Stimulated activated CD4-positive, alpha-beta T cell treated with anti-CD3 and anti-CD28 coated beads, Interleukin-2, amount 100 ng/mL, for 48 hours (primary cell): ENCODE measurements at regions not wholly inside any gene's neighbourhood (a gene's known extent, or its start where the extent isn't known, plus 50 kb on each side); places are given as distances from the start of the nearest gene placed in this dataset.
"Not testable (repeated sequence)": the region's sequence is repeated elsewhere in the genome, so short reads cannot be mapped to it uniquely, and the experiment has no call there.

Experiments used
- DNase-seq, 2 donors: peaks; one replicate each; pipeline ENCODE4 v3.0.0-alpha.2; 2020

DNA sequence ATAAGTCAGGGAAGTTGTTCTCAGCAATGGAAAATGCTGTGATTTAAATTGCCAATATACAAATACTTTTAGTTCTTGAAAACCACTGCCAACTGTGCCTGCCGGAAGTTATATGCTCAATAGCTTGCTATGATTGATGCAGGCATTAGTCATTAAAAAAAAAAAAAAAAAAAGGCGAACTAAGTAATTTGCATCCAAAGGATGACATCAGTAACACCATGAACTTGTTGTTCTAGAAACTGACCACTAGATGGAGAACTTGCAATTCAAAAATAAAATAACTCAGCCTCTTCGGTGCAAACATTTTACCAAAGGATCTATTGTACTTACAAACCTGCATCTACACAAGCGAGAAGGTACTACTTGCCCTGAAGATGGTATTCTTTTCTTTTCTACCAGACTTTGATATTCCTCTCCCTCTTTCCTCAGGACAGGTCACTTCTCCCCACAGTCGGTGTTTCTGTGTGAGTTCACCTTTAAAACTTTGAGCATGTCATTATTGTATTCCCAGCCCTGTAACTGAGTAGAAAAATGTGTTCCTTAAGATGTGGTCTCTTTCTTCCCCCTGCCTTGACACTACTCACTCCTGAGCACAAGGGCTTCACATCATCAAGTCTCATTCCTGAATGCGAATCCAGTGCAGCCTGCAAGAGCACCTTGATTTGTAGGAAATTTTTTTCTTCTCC, 115.0 kb upstream of the VEPH1 start:
- no peak for DNase-seq

DNA sequence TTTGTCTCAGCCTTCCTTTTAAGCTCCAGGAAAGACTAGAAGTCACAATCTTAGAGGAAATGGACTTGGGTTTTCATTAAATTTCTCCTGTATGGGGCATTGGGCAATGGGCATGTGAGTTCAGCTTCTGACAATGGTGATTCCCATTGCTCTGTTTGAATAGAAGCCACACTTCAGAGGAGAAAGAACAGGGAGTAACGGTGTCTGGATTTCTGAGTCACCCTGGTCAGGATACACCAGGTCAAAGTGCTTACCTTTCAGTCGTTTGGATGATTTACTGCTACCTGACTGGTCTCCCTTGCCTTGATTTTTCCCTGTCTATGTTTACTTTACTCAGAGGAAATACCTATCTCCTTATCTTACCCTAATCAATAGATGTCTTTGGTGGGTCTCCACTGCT, 111.7 kb upstream of the VEPH1 start:
- DNase-seq: no peak

DNA sequence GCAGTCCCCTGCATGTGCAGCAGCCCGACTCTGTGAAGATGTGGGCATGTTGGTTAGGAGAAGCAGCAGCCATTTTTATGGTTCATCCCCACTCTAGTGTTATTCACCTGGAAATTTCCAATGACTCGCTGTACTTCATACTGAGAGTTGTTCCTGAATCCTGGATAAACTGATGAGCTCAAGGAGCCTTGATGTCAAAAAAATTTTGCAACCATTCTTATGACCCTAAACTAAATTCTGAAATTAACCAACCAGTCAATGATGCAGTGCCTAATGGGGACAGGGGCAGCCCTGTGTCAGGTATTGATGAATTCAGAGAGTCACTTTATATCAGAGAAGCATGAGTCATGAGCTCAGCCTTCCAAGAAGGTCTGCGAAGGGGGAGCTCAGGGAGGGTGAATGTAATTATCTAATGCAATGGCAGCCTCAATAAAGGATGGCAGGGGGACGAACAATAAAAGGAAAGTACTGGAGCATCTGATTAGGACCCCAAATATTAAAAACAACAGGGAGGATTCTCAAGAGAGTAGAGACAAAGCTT, 108.4 kb upstream of the VEPH1 start:
- DNase-seq: no peak

DNA sequence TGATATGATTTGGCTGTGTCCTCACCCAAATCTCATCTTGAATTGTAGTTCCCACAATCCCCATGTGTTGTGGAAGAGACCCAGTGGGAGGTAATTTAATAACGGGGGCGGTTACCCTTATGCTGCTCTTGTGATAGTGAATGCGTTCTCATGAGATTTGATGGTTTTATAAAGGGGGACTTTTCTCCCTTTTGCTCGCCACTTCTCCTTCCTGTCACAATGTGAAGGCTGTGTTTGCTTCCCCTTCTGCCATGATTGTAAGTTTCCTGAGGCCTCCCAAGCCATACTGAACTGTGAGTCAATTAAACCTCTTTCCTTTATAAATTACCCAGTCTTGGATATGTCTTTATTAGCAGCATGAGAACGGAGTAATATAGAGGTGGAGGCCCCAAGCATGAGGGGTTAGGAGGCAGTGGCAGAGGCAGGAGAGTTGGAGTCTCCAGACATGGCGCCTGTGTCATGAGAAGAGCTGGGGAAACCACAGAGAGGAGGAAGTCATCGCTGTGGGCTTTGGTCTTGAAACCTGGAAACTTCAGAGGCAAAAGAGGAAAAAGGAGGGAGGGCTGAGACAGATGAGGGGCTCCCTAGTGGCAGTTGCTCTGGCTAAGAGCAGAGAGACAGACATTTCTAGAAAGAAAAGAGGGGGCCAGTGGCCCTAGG, 107.8 kb upstream of the VEPH1 start:
- no peak for DNase-seq

DNA sequence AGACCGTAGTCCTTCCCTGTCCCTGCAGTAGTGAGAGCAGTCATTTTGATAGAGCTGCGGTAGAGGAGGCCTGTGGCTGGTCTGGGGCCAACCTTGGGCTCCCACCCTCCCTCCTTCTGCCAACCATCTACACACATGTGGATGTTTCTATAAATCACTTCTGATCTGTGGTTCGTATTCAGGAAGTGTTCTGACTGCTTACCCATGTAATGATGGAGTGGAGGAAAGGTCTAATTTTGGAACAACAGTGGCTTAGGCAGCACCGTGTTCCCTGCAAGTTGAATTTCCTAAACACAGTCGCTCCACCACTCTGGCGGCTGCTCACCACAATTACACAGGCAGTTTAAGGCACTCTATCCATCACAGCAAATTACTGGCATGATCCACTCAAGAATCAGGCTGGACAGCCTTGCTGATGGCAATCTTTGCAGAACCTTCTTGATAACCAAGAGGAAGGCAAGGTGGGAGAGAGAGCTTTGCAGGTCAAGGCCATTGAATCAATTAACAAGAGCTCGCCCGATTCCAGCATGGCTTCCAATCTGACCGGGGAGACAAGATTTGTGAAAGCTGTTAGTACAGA, 104.7 kb upstream of the VEPH1 start:
- no peak for DNase-seq

DNA sequence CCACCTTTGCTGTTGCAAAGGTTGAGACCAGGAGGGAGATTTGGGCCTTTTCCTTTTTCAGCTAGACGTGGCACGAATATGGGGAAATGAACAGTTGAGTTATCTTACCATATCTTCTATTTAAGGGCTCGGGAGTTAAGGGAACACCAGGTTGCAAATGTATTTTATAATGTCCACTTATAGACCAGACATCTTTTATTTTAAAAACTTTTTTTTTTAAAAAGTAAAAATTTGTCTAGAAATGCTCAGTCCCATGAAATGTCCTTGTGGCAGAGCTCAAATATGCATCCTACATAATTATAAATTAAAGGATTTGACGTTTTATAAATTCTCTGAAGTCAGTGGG, 103.6 kb upstream of the VEPH1 start:
- DNase-seq: no peak

DNA sequence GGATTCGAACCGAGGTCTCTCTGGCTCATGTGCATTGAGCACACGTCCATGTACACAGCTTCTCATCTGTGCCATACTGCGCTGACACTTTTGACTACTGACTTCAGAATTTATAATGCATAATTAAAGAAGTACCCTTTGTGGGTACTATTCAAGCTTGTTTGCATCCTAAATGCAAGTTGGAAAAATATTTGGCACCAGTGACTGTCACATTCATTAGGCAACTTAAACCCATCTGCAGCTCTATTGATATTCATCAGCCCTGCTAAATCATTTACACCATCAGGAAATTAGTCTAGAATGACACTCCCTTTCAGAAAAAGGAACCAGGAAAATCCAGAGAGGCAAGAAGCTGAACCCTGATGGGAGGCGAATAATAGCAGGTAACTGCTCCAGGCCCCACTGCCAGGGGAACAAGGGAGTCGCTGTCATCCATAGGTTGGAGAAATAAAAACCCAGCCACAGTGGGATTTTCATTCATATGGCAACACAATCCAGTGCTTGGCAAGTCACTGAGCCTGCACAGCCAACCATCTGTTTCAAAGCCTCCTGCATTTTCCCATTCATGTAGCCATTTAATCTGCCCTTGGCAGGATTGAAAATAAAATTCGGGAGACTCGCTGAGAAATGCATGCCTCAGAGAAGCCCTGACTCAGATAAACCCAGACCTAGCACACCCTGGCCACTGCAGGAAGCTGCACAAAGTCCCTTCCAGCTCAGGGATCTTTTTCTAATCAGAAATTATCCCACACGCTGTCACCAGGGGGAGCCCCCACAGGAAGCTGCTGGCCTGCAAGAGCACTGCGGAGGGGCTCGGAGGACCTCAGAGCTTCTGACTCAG, 103.0 kb upstream of the VEPH1 start:
- DNase-seq: peak; percentile 59 to 62

DNA sequence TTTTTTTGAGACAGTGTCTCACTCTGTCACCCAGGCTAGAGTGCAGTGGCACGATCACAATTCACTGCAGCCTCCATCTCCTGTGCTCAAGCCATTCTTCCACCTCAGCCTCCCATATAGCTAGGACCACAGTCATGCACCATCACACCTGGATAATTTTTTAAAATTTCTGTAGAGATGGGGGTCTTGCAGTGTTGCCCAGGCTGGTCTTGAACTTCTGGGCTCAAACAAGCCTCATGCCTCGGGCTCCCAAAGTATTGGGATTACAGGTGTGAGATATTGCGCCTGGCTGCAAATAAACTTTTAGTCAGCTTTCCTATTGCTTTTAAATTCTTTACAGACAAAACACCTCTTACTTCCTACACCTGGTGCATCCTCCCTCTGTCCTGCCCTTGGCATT, 102.1 kb upstream of the VEPH1 start:
- DNase-seq: no peak

DNA sequence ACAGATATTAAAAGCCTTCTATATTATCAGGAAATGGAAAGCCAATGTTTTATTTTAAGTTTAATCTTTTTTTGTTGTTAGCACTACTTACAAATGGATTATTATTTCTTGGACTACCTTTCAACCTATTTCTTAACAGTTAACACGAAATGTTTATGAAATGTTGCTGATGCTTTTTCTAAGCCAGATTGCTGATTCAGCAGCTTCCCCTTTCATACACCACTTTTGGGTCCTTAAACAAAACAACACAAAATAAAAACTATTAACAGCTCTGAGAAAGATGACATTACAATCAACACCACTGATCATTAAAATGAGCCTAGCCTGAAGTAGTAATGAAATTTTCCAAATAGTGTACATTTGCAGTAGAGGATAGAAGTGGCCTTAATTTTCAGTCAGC, 99.2 kb upstream of the VEPH1 start:
- no peak for DNase-seq

DNA sequence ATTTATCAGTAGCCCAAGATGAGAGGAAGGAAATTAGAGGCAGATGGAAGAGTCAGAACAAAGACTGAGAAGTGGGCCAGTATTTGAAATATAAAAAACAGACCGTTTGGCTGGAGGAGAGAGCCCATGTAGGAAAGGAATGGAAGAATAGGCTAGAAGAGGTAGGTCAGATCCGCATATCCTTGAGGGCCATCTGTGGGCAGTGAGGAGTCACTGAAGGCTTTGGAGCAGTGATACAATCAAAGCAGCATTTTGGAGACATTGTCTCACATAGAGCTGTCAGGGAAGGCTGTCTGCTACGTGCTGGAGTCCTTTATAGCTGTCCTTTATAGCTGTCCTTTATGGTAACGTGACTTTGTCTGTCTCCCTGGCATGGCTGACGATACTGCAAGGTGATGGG, 92.0 kb upstream of the VEPH1 start:
- no peak for DNase-seq

DNA sequence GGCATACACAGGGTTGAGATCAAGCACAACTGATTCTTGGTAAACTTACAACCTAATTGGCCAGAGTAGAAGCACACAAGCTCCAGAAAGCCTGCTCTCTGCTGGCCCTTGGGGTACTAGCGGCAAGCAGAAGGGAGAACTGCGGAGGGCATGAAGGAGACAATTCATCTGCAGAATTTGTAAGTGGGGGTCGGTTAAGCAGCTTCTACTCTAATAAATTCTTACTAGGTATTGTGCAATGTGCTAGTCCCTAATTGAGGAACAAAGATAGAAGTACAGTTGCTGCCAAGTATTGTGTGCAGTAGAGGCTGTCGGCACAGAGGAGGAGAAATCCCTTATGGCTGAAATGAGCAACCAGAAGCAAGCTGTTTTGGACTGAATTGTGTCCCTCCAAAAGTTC, 91.2 kb upstream of the VEPH1 start:
- no peak for DNase-seq

DNA sequence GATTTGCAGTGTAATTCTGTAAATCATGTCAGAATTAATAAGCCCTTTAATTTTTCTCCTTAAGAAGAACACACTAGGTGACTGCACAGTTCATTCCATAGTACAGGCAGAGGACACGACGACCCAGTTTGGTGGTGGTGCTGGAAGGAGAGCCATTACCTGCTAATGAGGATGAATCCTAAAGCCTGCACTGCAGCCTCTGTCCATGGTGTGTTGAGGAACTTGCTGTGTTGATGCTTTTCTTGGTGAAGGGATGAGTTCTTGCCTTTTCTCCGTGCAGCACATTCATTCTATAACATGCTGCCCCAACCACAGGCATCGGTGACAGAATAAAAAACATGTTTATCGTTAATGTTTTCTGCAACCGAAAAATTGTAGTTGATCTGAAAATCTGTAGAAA, 89.6 kb upstream of the VEPH1 start:
- DNase-seq: no peak

DNA sequence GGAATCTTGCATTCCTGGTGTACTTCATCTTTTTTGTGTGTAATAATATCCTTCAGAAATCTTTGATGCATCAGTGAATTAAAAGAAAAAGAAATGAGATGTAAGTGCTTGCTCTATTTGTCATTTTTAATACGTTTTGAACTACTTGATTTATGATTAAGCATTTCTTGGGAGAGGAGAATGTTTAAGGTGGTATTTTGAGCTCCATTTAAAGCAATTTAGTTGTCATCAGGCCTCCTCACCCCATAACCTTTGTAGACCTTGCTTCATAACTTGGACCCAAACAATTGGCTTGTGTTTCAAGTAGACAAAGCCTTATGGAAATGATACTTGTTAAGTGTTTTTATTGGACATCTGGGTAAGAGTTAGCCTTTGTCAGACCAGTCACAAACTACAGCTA, 87.1 kb upstream of the VEPH1 start:
- no peak for DNase-seq

DNA sequence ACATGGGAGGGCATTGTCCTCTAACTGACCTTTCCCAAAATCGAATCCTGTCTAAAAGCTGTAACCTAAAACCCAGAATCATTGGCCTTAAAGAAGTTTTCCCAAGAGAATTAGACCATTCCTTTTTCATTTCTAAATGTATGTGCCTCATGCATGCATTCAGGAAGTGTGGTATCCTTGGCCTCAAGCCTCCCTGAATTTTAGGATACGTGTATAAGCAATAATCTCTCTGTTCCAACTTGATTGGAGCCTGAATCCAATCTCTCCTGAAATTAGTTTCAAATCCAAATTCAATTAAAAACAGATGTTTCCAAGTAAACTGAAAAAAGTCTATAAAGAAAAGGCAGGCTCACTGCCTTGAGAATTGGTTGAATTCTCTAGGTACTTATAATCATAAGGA, 86.0 kb upstream of the VEPH1 start:
- DNase-seq: no peak

DNA sequence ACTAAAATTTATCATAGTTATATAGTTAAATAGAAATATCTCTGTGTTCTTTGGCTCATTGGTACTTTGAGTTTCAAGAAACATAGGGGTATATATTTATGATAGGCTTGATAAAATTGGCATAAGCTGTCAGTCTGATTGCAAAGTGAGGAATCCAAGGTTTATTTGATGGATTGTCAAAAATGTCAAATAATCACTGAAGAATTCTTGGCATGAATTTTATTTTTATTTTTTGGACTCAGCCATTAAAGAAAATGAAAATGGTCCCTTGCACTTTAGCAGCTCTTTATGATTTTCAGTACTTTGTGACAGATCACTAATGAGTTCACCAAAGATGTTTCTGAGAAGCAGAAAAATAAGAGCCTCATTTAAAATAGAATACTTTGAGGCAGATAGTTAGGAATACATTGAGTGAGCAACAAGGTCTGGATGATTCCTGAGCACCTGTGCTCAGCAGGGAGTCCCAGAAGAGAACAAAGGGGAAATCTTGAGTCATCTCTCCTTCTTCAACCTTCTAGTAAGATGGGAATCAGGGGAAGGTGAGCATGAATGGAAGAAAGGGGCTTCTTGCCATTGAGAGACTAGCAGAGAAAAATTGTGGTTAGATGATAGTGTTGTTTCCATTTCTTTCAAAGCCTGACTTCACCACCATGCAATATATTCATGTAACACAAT, 85.3 kb upstream of the VEPH1 start:
- DNase-seq: no peak

DNA sequence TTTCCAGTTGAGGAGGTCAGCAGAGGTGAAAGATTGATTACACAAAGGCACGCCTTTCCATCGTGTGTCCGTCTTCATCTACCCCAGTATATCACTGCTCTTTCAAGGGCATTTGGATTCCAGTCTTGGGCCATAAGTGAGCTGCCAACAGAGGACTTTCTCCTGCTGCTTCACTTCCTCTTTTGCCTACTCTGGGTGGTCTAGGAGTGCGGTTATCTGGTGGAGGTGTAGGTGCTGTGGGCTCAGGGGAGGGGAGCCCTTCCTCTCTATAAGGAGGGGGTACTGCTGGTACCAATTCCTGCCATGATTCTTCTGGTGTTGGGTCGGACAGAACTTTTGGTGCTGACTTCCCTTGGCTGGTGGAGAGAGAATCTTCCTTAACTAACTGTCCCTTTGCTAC, 83.1 kb upstream of the VEPH1 start:
- DNase-seq: no peak

DNA sequence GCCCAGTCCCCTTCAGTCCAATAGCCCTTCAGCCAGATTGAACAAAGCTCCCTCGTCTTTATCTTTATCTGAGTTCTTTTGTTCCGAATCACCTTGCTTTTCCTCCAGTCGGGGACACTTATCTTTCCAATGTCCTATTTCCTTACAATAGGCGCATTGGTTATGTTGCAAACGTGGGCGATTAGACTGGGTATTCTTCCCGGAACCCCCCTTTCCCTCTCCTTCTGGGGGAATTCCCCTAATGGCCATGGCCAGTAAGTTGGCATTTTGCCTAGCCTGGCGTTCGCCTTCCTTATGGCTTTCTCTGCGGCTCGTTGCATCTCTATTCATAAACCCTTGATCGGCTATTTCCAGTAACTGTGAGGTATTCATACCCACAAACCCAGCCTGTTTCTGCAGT, 82.2 kb upstream of the VEPH1 start:
- no peak for DNase-seq

DNA sequence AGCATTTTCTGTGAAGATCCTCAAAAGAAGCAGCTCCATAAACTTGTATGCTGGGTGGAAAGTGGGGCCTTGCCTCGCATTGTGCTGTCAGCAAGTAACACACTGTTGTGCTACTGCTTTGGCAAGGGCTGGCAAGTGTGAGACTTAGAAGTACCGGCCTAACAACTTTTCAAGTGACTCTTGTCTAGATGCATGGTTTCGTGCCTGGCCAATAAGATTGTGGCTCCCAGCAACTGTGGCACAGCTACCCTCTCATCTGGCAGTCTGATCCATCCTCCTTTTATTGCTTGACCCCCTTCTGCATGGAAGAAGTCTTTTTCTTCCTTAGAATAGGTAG, 79.4 kb upstream of the VEPH1 start:
- no peak for DNase-seq

DNA sequence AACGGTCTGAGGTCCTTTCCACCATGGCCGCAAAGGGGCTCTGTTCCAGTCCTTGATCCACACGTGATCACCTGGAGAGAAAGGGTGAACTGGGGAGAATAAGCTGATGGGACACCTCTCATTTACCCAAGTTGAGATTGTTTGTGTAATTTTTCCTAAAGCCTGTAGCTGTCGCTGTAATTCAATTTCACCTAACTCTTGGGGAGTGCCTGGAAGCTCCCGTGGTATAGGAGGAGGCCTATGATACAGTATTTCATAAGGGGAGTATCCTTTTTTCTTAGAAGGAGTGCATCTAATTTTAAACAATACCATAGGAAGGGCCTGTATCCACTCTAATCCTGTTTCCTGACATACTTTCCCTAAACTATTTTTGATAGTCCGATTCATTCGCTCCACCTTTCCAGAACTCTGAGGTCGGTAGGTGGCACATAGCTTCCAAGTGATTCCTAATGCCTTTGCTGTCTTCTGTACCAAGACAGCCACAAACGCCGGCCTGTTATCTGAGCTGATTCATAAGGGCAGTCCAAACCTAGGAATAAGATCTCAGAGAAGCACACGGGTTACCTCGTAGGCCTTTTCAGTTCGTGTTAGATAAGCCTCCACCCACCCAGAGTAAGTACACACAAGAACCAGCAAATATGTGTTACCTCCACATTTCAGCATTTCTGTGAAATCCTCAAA, 78.9 kb upstream of the VEPH1 start:
- DNase-seq: not testable (repeated sequence)

DNA sequence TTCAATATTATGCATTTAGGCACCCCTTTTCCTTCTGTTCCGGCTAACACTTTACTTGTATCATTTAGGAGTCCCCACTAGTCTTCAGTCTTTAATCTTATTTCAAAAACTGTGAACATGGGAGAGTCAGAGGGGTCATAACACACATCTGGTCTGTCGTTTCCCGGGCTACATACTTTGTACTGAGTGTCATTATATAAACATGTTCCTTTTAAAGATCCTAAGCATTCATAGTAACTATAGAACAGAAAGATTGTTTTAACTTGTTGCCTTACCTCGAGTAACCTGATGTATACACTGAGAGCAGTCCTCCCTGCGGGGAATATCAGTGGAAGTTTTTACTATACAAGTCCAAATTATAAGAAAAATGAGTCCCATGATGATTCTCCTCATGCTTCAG, 78.2 kb upstream of the VEPH1 start:
- DNase-seq: no peak

DNA sequence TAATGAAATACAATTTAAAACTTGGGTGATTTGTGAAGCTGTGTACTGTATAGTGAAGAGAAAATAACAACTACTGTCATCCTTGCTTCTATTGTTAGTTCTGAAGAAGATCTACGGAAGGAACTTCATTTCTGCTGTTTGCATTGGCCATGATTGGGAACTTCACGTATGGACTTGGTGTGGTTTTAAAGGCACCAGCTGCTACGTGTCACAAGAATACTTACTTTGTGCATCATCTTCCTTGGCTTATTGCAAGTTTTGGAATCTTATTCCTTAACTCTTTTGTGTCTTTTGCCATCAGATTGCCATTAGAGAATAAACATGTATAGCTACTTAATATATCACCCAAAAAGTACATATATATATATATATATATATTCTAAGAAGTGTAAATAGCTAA, 75.0 kb upstream of the VEPH1 start:
- no peak for DNase-seq

DNA sequence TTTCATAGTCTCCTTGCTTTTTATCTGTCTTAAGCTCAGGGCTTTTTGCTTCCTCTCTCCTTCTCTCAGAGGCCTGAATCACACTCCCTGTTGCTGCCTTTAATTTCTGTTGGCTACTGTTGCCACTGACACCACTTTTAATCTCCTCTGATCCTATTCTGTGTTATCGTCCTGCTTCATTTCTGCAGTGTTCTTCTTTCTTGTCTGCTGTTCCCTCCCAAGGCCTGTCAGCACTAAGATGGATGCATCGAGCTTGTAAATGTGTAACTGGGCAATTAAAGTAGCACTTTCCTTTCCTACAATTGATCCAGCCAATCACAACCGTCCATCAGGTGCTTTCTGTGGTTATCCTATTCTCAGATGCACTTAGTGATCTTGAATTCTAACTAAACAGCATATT, 71.3 kb upstream of the VEPH1 start:
- no peak for DNase-seq
